DND-41 (cell line): ENCODE measurements at regions not wholly inside any gene's neighbourhood (a gene's known extent, or its start where the extent isn't known, plus 50 kb on each side); places are given as distances from the start of the nearest gene placed in this dataset.

Experiments
- ATAC-seq: fragments of 200-7000 bp; cut with Tn5 transposase; 3 replicates; pipeline ENCODE4 v1.9.1; 2021; ENCODE audit warnings: low read depth; ENCODE audit not compliant: insufficient read depth
- DNase-seq: peaks from one replicate; pipeline ENCODE4 v3.0.0-alpha.2; 2020
- H2AFZ ChIP-seq: 2 replicates; pipeline ENCODE4 v1.6.0; 2012; ENCODE audit warnings: low read depth, low read length
- H3K27ac ChIP-seq: 2 replicates; pipeline ENCODE4 v1.5.1; 2012; ENCODE audit warnings: low read length, inconsistent platforms
- H3K27me3 ChIP-seq: fragments of 200-600 bp; sonication (generic); 2 replicates; pipeline ENCODE4 v1.6.0; 2012; ENCODE audit warnings: low read length, mild to moderate bottlenecking, inconsistent platforms; ENCODE audit not compliant: insufficient read depth, poor library complexity
- H3K36me3 ChIP-seq: 2 replicates; pipeline ENCODE4 v1.5.1; 2012; ENCODE audit warnings: low read length, inconsistent platforms; ENCODE audit not compliant: insufficient read depth
- H3K4me1 ChIP-seq: 2 replicates; pipeline ENCODE4 v1.5.1; 2012; ENCODE audit warnings: mild to moderate bottlenecking, low read length; ENCODE audit not compliant: insufficient read depth
- H3K4me2 ChIP-seq: 2 replicates; pipeline ENCODE4 v1.6.0; 2012; ENCODE audit warnings: mild to moderate bottlenecking, moderate library complexity, low read length, inconsistent platforms; ENCODE audit not compliant: insufficient read depth
- H3K4me3 ChIP-seq, 2 experiments: fragments of 200-600 bp in 1 of 2; shearing (Covaris generic) in 1 of 2; 2 replicates each; pipeline ENCODE4 v1.5.1; 2012 to 2016; ENCODE audit warnings: inconsistent platforms in 2 of 2, low read length in 2 of 2, mild to moderate bottlenecking in 2 of 2, low read depth in 1 of 2, moderate library complexity in 1 of 2
- H3K79me2 ChIP-seq: 2 replicates; pipeline ENCODE4 v1.6.0; 2012; ENCODE audit warnings: low read length, inconsistent platforms; ENCODE audit not compliant: insufficient read depth
- H3K9ac ChIP-seq: 2 replicates; pipeline ENCODE4 v1.6.0; 2012; ENCODE audit warnings: low read depth, mild to moderate bottlenecking, inconsistent platforms, low read length, moderate library complexity
- H3K9me3 ChIP-seq: 2 replicates; pipeline ENCODE4 v1.5.1; 2012; ENCODE audit warnings: low read length, moderate library complexity, mild to moderate bottlenecking, inconsistent platforms; ENCODE audit not compliant: insufficient read depth, severe bottlenecking
- H4K20me1 ChIP-seq: 2 replicates; pipeline ENCODE4 v1.6.0; 2012; ENCODE audit warnings: low read length; ENCODE audit not compliant: insufficient read depth
- EZH2 ChIP-seq: IDR thresholded peaks from 3 replicates; pipeline ENCODE4 v1.6.1; 2012; ENCODE audit warnings: borderline replicate concordance, low read depth, mild to moderate bottlenecking, moderate library complexity, low read length, inconsistent platforms; ENCODE audit not compliant: severe bottlenecking
- TF ChIP-seq, protein P1 (sequence below): IDR thresholded peaks from 2 replicates; pipeline ENCODE4 v1.5.1; 2012; ENCODE audit warnings: borderline replicate concordance, low read length, moderate library complexity, mild to moderate bottlenecking; ENCODE audit not compliant: poor library complexity, severe bottlenecking; ENCODE audit errors: extremely low read depth

DNA sequence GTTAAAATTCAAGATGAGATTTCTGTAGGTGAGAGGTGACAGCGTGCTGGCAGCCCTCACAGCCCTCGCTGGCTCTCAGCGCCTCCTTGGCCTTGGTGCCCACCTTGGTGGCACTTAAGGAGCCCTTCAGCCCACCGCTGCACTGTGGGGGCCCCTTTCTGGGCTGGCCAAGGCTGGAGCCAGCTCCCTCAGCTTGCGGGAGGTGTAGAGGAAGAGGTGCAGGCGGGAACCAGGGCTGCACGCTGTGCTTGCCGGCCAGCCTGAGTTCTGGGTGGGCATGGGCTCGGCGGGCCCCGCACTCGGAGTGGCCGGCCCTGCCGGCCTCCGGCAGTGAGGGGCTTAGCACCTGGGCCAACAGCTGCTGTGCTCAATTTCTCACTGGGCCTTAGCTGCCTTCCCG is 320.0 kb upstream of the VWC2 start:
- H4K20me1 ChIP-seq = no peaks in the 10 kb centered on the region
- no peak for DNase-seq
- no peaks in the 10 kb centered on the region for H3K9me3 ChIP-seq
- H2AFZ ChIP-seq = no peak overlapping the region
- TF ChIP-seq, protein P1, sequence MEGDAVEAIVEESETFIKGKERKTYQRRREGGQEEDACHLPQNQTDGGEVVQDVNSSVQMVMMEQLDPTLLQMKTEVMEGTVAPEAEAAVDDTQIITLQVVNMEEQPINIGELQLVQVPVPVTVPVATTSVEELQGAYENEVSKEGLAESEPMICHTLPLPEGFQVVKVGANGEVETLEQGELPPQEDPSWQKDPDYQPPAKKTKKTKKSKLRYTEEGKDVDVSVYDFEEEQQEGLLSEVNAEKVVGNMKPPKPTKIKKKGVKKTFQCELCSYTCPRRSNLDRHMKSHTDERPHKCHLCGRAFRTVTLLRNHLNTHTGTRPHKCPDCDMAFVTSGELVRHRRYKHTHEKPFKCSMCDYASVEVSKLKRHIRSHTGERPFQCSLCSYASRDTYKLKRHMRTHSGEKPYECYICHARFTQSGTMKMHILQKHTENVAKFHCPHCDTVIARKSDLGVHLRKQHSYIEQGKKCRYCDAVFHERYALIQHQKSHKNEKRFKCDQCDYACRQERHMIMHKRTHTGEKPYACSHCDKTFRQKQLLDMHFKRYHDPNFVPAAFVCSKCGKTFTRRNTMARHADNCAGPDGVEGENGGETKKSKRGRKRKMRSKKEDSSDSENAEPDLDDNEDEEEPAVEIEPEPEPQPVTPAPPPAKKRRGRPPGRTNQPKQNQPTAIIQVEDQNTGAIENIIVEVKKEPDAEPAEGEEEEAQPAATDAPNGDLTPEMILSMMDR = no peak
- TF ChIP-seq EZH2 = no peak
- no peaks in the 10 kb centered on the region for H3K36me3 ChIP-seq
- H3K9ac ChIP-seq = no peak overlapping the region
- no peaks in the 10 kb centered on the region for H3K79me2 ChIP-seq
- H3K27me3 ChIP-seq = no peaks in the 10 kb centered on the region
- no peak for ATAC-seq
- no peaks in the 10 kb centered on the region for H3K4me1 ChIP-seq
- no peak overlapping the region for H3K4me2 ChIP-seq
- H3K4me3 ChIP-seq = no peak overlapping the region
- H3K27ac ChIP-seq = no peak overlapping the region

DNA sequence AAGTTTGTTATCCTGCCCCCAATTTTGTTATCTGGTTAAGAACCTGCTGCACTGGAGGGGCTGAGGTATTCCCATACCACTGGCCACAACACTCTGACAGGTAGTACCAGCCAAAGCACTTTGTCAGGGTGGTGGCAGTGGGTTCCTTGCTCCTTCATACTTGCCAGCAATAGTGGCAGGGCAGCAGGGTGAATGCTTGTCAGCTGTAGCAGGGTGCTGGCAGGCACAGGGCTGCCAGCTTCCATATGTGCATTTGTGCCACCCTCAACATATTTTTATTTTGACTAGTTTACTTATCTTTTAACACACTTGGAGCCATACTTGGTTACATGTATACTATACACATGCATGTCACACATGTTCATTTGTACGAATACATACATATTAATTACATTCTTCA is 294.0 kb upstream of the VWC2 start:
- Histone ChIP-seq H3K4me3 (no peak overlapping the region), H3K36me3 (no peaks in the 10 kb centered on the region), H3K4me2 (no peak overlapping the region), H3K9ac (no peak overlapping the region), H3K79me2 (no peaks in the 10 kb centered on the region), H3K9me3 (no peaks in the 10 kb centered on the region), H2AFZ (no peak overlapping the region), H3K27ac (no peak overlapping the region), H3K27me3 (no peaks in the 10 kb centered on the region), H3K4me1 (no peaks in the 10 kb centered on the region), H4K20me1 (no peaks in the 10 kb centered on the region)
- ATAC-seq = no peak
- no peak for DNase-seq
- TF ChIP-seq, protein P1 = no peak
- TF ChIP-seq EZH2 = no peak

GRCh38 chr7:49479936-49480544 is 293.4 kb upstream of the VWC2 start:
- TF ChIP-seq EZH2 = no peak
- TF ChIP-seq, protein P1 = no peak
- Histone ChIP-seq H3K9ac (no peak overlapping the region), H4K20me1 (no peaks in the 10 kb centered on the region), H3K27me3 (no peaks in the 10 kb centered on the region), H2AFZ (no peak overlapping the region), H3K79me2 (no peaks in the 10 kb centered on the region), H3K4me2 (no peak overlapping the region), H3K9me3 (no peaks in the 10 kb centered on the region), H3K36me3 (no peaks in the 10 kb centered on the region), H3K27ac (no peak overlapping the region), H3K4me1 (no peaks in the 10 kb centered on the region), H3K4me3 (no peak overlapping the region)
- ATAC-seq (no peak), DNase-seq (no peak)
